NCI-H2171 (cell line): ENCODE measurements at regions not wholly inside any gene's neighbourhood (a gene's known extent, or its start where the extent isn't known, plus 50 kb on each side); places are given as distances from the start of the nearest gene placed in this dataset.
"Not testable (repeated sequence)": the region's sequence is repeated elsewhere in the genome, so short reads cannot be mapped to it uniquely, and the experiment has no call there.

ENCODE experiments used
- DNase-seq: peaks from one replicate; lab custom pipeline; 2025; lab: John Stamatoyannopoulos, UW

- no peak for DNase-seq
These were observed 1570.0 kb upstream of the DEFB115 start for GRCh38 chr20:29687438-29687837.

- peak; percentile 72 for DNase-seq
These were observed 1567.8 kb upstream of the DEFB115 start for GRCh38 chr20:29689411-29690225.

GRCh38 chr20:29690274-29690673, 1567.2 kb upstream of the DEFB115 start:
- no peak for DNase-seq

- no peak for DNase-seq
These were observed 1516.9 kb upstream of the DEFB115 start for GRCh38 chr20:29740601-29740950.

- DNase-seq = no peak
These were observed 1516.4 kb upstream of the DEFB115 start for GRCh38 chr20:29740951-29741593.

GRCh38 chr20:29741594-29741893, 1515.9 kb upstream of the DEFB115 start:
- no peak for DNase-seq

- DNase-seq = no peak
These were observed 1515.4 kb upstream of the DEFB115 start for GRCh38 chr20:29741894-29742698.

GRCh38 chr20:29742699-29743100, 1514.8 kb upstream of the DEFB115 start:
- no peak for DNase-seq

GRCh38 chr20:29743101-29743931, 1514.1 kb upstream of the DEFB115 start:
- DNase-seq = no peak

- DNase-seq = no peak
These were observed 1513.4 kb upstream of the DEFB115 start for GRCh38 chr20:29744071-29744470.

- DNase-seq = not testable (repeated sequence)
These were observed 1511.8 kb upstream of the DEFB115 start for GRCh38 chr20:29745534-29746245.

- DNase-seq = no peak
These were observed 1507.1 kb upstream of the DEFB115 start for GRCh38 chr20:29750268-29750899.

GRCh38 chr20:29752644-29753425, 1504.6 kb upstream of the DEFB115 start:
- DNase-seq = not testable (repeated sequence)

GRCh38 chr20:29753426-29753746, 1504.1 kb upstream of the DEFB115 start:
- not testable (repeated sequence) for DNase-seq

- DNase-seq = not testable (repeated sequence)
These were observed 1503.6 kb upstream of the DEFB115 start for GRCh38 chr20:29753879-29754278.

GRCh38 chr20:29755854-29756498, 1501.5 kb upstream of the DEFB115 start:
- DNase-seq = not testable (repeated sequence)

GRCh38 chr20:29756664-29757063, 1500.8 kb upstream of the DEFB115 start:
- DNase-seq = no peak

- not testable (repeated sequence) for DNase-seq
These were observed 1495.7 kb upstream of the DEFB115 start for GRCh38 chr20:29761621-29762385.

GRCh38 chr20:29762620-29763019, 1494.8 kb upstream of the DEFB115 start:
- no peak for DNase-seq
